AG09309 (cell line): ENCODE measurements at regions not wholly inside any gene's neighbourhood (a gene's known extent, or its start where the extent isn't known, plus 50 kb on each side); places are given as distances from the start of the nearest gene placed in this dataset.
"Not testable (repeated sequence)": the region's sequence is repeated elsewhere in the genome, so short reads cannot be mapped to it uniquely, and the experiment has no call there.

Source experiments
- DNase-seq: peaks from one replicate; pipeline ENCODE4 v3.0.0-alpha.2; 2010; ENCODE audit warnings: low read depth
- H3K4me3 ChIP-seq: 2 replicates; pipeline ENCODE4 v1.5.1; 2011; ENCODE audit warnings: mild to moderate bottlenecking, low read depth, low read length, moderate library complexity; ENCODE audit not compliant: control insufficient read depth
- CTCF ChIP-seq: IDR thresholded peaks from 2 replicates; pipeline ENCODE4 v1.5.1; 2011; ENCODE audit warnings: mild to moderate bottlenecking, low read depth, low read length, inconsistent platforms; ENCODE audit not compliant: insufficient read depth, control insufficient read depth; ENCODE audit errors: missing control alignments

GRCh38 chr2:20120569-20121416, 69.4 kb upstream of the LAPTM4A start:
- DNase-seq, result no peak
- no peak overlapping the region for H3K4me3 ChIP-seq
- no peak for TF ChIP-seq CTCF

GRCh38 chr2:20118051-20118450, 66.6 kb upstream of the LAPTM4A start:
- no peak overlapping the region for H3K4me3 ChIP-seq
- no peak for DNase-seq
- no peak for TF ChIP-seq CTCF

GRCh38 chr2:20115902-20116301, 64.5 kb upstream of the LAPTM4A start:
- no peak overlapping the region for H3K4me3 ChIP-seq
- DNase-seq, result no peak
- TF ChIP-seq CTCF, result no peak

GRCh38 chr2:20115374-20115773, 63.9 kb upstream of the LAPTM4A start:
- DNase-seq, result no peak

GRCh38 chr2:20113986-20114938, 62.8 kb upstream of the LAPTM4A start:
- no peak for DNase-seq
- no peak overlapping the region for H3K4me3 ChIP-seq
- TF ChIP-seq CTCF, result no peak

More at GRCh38 chr2:20115374-20115773, 63.9 kb upstream of the LAPTM4A start:
- no peak overlapping the region for H3K4me3 ChIP-seq
- TF ChIP-seq CTCF, result no peak

GRCh38 chr2:20113004-20113796, 61.8 kb upstream of the LAPTM4A start:
- no peak for TF ChIP-seq CTCF
- no peak for DNase-seq
- no peak overlapping the region for H3K4me3 ChIP-seq

GRCh38 chr2:20112361-20112760, 60.9 kb upstream of the LAPTM4A start:
- not testable (repeated sequence) for H3K4me3 ChIP-seq, DNase-seq
